Activated T-helper 17 cell treated with anti-CD3 and anti-CD28 coated beads, Interleukin-2, amount 50 U/mL, for 72 hours (primary cell): ENCODE measurements at regions not wholly inside any gene's neighbourhood (a gene's known extent, or its start where the extent isn't known, plus 50 kb on each side); places are given as distances from the start of the nearest gene placed in this dataset.
"Not testable (repeated sequence)": the region's sequence is repeated elsewhere in the genome, so short reads cannot be mapped to it uniquely, and the experiment has no call there.

ENCODE experiments used
- ATAC-seq: fragments of 150-1000 bp; cut with Tn5 transposase; replicated peaks from 2 replicates; pipeline ENCODE4 v1.10.0; 2021; ENCODE audit warnings: mild to moderate bottlenecking, moderate library complexity
- H3K27ac Mint-ChIP-seq: one replicate; pipeline ENCODE4 v1.8.0; 2022; ENCODE audit warnings: mixed read lengths
- H3K27me3 Mint-ChIP-seq: one replicate; pipeline ENCODE4 v1.8.0; 2022; ENCODE audit warnings: mixed read lengths
- H3K36me3 Mint-ChIP-seq: one replicate; pipeline ENCODE4 v1.8.0; 2022; ENCODE audit warnings: low read depth, mild to moderate bottlenecking, mixed read lengths
- H3K4me1 Mint-ChIP-seq: one replicate; pipeline ENCODE4 v1.8.0; 2022; ENCODE audit warnings: mixed read lengths
- H3K4me3 Mint-ChIP-seq: one replicate; pipeline ENCODE4 v1.8.0; 2022; ENCODE audit warnings: mild to moderate bottlenecking, mixed read lengths
- H3K9me3 Mint-ChIP-seq: one replicate; pipeline ENCODE4 v1.8.0; 2022; ENCODE audit warnings: mixed read lengths

- H3K9me3 Mint-ChIP-seq, ATAC-seq, H3K4me3 Mint-ChIP-seq, H3K36me3 Mint-ChIP-seq, H3K27ac Mint-ChIP-seq, H3K4me1 Mint-ChIP-seq, H3K27me3 Mint-ChIP-seq: not testable (repeated sequence)
Observed at GRCh38 chr6:85128256-85128655, 321.6 kb upstream of the NT5E start.

- Mint-ChIP-seq H3K36me3 (no peaks in the 10 kb centered on the region), H3K9me3 (peaks cover 12% of the 10 kb centered on the region), H3K4me1 (no peaks in the 10 kb centered on the region), H3K27me3 (no peaks in the 10 kb centered on the region), H3K4me3 (no peak overlapping the region), H3K27ac (no peak overlapping the region)
- no peak for ATAC-seq
Observed at GRCh38 chr6:85127696-85128243, 322.1 kb upstream of the NT5E start.

GRCh38 chr6:85127168-85127498 lies 322.8 kb upstream of the NT5E start:
- no peak for ATAC-seq
- H3K9me3 Mint-ChIP-seq: peaks cover 12% of the 10 kb centered on the region
- no peaks in the 10 kb centered on the region for H3K36me3 Mint-ChIP-seq
- H3K27ac Mint-ChIP-seq: no peak overlapping the region
- H3K4me3 Mint-ChIP-seq: no peak overlapping the region
- H3K27me3 Mint-ChIP-seq: no peaks in the 10 kb centered on the region
- H3K4me1 Mint-ChIP-seq: no peaks in the 10 kb centered on the region

DNA sequence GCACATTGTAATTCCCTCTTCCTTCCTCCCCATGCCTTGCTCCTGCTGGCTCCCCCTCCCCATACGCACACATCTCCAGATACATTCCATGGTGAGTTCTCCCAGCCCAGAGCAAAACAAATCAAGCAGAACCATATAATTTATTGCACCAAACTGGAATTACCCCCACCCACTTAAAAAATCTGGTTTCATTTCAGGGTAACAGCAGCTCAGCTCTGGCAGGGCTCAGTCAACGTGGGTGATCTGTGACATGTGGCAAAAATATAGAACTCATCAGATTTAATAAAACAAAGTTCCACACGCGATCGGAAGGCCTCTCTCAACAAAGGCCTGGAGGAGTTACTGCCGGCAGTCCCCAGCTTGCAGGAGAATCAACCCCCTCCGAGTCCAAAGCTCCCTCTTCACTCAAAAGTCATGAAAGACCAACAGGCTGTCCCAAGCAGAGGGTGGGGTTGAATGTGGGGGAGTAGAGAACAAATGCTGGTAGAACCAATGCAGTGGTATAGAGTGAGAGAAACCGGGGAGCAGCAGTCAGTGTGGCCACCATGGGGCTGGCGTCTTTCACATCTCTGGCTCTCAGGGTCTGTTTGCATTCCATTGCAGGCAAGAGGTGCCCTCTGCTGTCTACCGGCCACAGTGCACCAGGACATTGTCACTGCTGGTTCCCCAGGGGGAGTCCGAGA lies 323.3 kb upstream of the NT5E start:
- no peaks in the 10 kb centered on the region for H3K36me3 Mint-ChIP-seq
- no peak overlapping the region for H3K4me3 Mint-ChIP-seq
- H3K27ac Mint-ChIP-seq: no peak overlapping the region
- H3K27me3 Mint-ChIP-seq: no peaks in the 10 kb centered on the region
- H3K4me1 Mint-ChIP-seq: no peaks in the 10 kb centered on the region
- ATAC-seq: no peak
- peaks cover 8% of the 10 kb centered on the region for H3K9me3 Mint-ChIP-seq

GRCh38 chr6:85125526-85125925 lies 324.4 kb upstream of the NT5E start:
- H3K9me3 Mint-ChIP-seq: peaks cover 8% of the 10 kb centered on the region
- H3K4me3 Mint-ChIP-seq: no peak overlapping the region
- ATAC-seq: no peak
- no peaks in the 10 kb centered on the region for H3K4me1 Mint-ChIP-seq
- H3K36me3 Mint-ChIP-seq: no peaks in the 10 kb centered on the region
- no peak overlapping the region for H3K27ac Mint-ChIP-seq
- no peaks in the 10 kb centered on the region for H3K27me3 Mint-ChIP-seq

GRCh38 chr6:85124472-85125354 lies 325.2 kb upstream of the NT5E start:
- Mint-ChIP-seq H3K36me3 (no peaks in the 10 kb centered on the region), H3K4me1 (no peaks in the 10 kb centered on the region), H3K27me3 (no peaks in the 10 kb centered on the region), H3K4me3 (no peak overlapping the region), H3K27ac (no peak overlapping the region), H3K9me3 (peaks cover 8% of the 10 kb centered on the region)
- ATAC-seq: no peak

GRCh38 chr6:85121158-85121557 lies 328.7 kb upstream of the NT5E start:
- H3K4me1 Mint-ChIP-seq: no peaks in the 10 kb centered on the region
- no peak overlapping the region for H3K4me3 Mint-ChIP-seq
- no peak for ATAC-seq
- no peak overlapping the region for H3K27ac Mint-ChIP-seq
- H3K9me3 Mint-ChIP-seq: peaks cover 4% of the 10 kb centered on the region
- H3K27me3 Mint-ChIP-seq: no peaks in the 10 kb centered on the region
- H3K36me3 Mint-ChIP-seq: no peaks in the 10 kb centered on the region

DNA sequence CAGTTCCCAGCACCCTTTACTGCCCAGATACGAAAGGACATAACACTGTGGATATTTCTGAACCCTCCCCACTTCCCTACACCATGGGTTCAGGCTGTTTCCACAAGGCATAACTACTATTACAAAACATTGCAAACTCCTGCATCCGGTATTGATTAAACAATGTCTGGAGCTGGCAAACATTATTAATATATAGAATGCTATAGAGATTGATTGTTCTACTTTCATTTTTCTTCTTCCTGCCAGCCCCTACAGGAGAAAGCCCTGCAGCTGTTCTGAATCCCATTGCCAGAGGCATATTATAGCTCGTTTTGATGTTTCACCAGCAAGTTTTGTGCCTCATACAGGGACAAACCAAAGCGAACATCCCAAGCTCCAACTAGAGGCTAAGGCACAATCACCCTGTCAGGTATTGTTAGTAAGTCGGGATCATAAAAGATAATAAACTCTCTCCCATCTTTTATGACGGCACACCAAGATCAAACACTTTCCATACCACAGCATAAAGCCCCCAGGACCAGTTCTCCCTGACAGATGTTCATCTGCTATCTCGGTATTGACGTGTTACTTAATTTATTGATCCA lies 331.1 kb upstream of the NT5E start:
- H3K4me3 Mint-ChIP-seq: no peak overlapping the region
- no peaks in the 10 kb centered on the region for H3K4me1 Mint-ChIP-seq
- H3K27ac Mint-ChIP-seq: no peak overlapping the region
- no peak for ATAC-seq
- peaks cover 4% of the 10 kb centered on the region for H3K9me3 Mint-ChIP-seq
- H3K36me3 Mint-ChIP-seq: no peaks in the 10 kb centered on the region
- no peaks in the 10 kb centered on the region for H3K27me3 Mint-ChIP-seq

- Mint-ChIP-seq H3K9me3 (peaks cover 4% of the 10 kb centered on the region), H3K4me1 (no peaks in the 10 kb centered on the region), H3K27ac (no peak overlapping the region), H3K27me3 (no peaks in the 10 kb centered on the region), H3K36me3 (no peaks in the 10 kb centered on the region), H3K4me3 (no peak overlapping the region)
- no peak for ATAC-seq
Observed at GRCh38 chr6:85118233-85118632, 331.6 kb upstream of the NT5E start.

DNA sequence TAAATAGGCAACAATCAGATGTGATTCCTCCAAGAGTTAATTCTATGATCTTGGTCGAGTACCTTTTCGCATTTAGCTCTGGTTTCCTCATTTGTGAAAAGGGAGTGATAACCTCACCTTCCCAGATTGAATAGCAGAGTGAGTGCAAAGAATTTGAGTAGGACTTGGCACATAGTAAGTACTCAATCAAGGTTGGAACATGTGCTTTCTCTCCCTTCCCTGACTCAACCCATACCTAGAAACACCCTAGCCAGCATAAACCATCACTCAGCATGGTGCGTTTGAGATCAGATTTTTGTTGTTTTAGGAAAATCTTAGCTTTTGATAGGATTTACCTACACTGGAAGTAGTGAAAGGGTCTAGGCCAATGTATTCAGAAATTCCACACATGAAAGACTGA lies 333.4 kb upstream of the NT5E start:
- no peaks in the 10 kb centered on the region for H3K27me3 Mint-ChIP-seq
- H3K36me3 Mint-ChIP-seq: no peaks in the 10 kb centered on the region

GRCh38 chr6:85115876-85116275 lies 334.0 kb upstream of the NT5E start:
- H3K4me1 Mint-ChIP-seq: no peaks in the 10 kb centered on the region
- no peaks in the 10 kb centered on the region for H3K27me3 Mint-ChIP-seq
- no peak overlapping the region for H3K4me3 Mint-ChIP-seq
- ATAC-seq: no peak
- H3K36me3 Mint-ChIP-seq: no peaks in the 10 kb centered on the region
- no peak overlapping the region for H3K27ac Mint-ChIP-seq
- no peaks in the 10 kb centered on the region for H3K9me3 Mint-ChIP-seq

More for the DNA sequence above, 333.4 kb upstream of the NT5E start:
- no peaks in the 10 kb centered on the region for H3K9me3 Mint-ChIP-seq
- no peak overlapping the region for H3K4me3 Mint-ChIP-seq
- no peak overlapping the region for H3K27ac Mint-ChIP-seq
- H3K4me1 Mint-ChIP-seq: no peaks in the 10 kb centered on the region
- ATAC-seq: no peak

GRCh38 chr6:85115376-85115775 lies 334.5 kb upstream of the NT5E start:
- Mint-ChIP-seq H3K27ac (no peak overlapping the region), H3K27me3 (no peaks in the 10 kb centered on the region), H3K4me3 (no peak overlapping the region), H3K4me1 (no peaks in the 10 kb centered on the region), H3K9me3 (no peaks in the 10 kb centered on the region), H3K36me3 (no peaks in the 10 kb centered on the region)
- ATAC-seq: no peak

- Mint-ChIP-seq H3K9me3 (peaks cover 3% of the 10 kb centered on the region), H3K36me3 (no peaks in the 10 kb centered on the region), H3K27me3 (no peaks in the 10 kb centered on the region), H3K27ac (no peak overlapping the region), H3K4me3 (no peak overlapping the region), H3K4me1 (no peaks in the 10 kb centered on the region)
- ATAC-seq: no peak
Observed at GRCh38 chr6:85114581-85114935, 335.3 kb upstream of the NT5E start.

DNA sequence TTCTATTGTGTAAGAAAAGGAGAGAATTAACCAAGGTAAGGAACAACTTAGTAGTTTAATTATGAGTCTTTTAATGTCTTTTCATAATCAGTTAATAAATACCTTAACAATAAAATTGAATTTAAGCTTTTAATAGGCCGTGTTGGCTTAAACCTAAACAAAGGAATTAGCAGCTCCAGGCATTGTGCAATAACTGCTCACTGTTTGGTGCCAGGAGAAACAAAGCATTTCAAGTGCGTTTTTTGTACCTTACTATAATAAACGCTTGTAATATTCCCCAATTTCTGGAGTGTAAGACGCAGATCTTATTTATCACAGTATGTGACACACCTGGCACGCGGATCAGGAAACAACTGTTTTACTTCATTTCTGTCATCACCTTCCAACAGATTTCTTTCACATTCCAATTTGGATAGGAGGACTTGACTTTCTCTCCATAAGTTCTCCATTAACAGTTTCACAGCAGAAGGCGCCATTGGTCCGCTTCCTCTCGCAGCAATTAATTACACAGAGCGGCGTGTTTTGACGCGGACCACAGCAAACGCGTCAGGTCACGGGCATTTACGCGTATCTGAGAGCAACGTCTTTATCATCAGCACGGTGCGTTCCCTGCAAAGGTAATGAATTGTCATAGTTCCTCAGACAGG lies 335.8 kb upstream of the NT5E start:
- Mint-ChIP-seq H3K4me3 (no peak overlapping the region), H3K9me3 (peaks cover 3% of the 10 kb centered on the region), H3K36me3 (no peaks in the 10 kb centered on the region), H3K4me1 (no peaks in the 10 kb centered on the region), H3K27ac (no peak overlapping the region), H3K27me3 (no peaks in the 10 kb centered on the region)
- no peak for ATAC-seq
